Breast epithelium (tissue), 4 donors: ENCODE measurements at regions not wholly inside any gene's neighbourhood (a gene's known extent, or its start where the extent isn't known, plus 50 kb on each side); places are given as distances from the start of the nearest gene placed in this dataset.

Experiments used
- DNase-seq, 2 donors: peaks; one replicate each; pipeline ENCODE4 v3.0.0-alpha.2; 2019; ENCODE audit warnings: low spot score in 2 of 2
- H3K27ac ChIP-seq, 2 donors: fragments of 200-600 bp; sonication (generic) in 1 of 2; one replicate each; pipeline ENCODE4 v1.5.1; 2016 to 2019; ENCODE audit warnings: mild to moderate bottlenecking in 1 of 2
- H3K27me3 ChIP-seq, 2 donors: fragments of 200-600 bp; sonication (generic) in 1 of 2; one replicate each; pipeline versions ENCODE4 v1.5.1 to v1.6.0; 2017 to 2019; ENCODE audit warnings: control low read depth in 1 of 2, mild to moderate bottlenecking in 1 of 2
- H3K36me3 ChIP-seq: fragments of 200-600 bp; one replicate; pipeline ENCODE4 v1.5.1; 2019
- H3K4me1 ChIP-seq, 2 donors: fragments of 200-600 bp; sonication (generic); one replicate each; pipeline ENCODE4 v1.5.1; 2016 to 2019; ENCODE audit warnings: control low read depth in 1 of 2
- H3K4me3 ChIP-seq, 3 donors: fragments of 200-600 bp; sonication (generic); 1 replicate in 2 of 3; 2 replicates in 1 of 3; pipeline ENCODE4 v1.5.1; 2016 to 2019; ENCODE audit warnings: mild to moderate bottlenecking in 3 of 3, moderate library complexity in 2 of 3
- H3K9me3 ChIP-seq, 2 donors: fragments of 200-600 bp; sonication (generic) in 1 of 2; one replicate each; pipeline ENCODE4 v1.5.1; 2016 to 2019; ENCODE audit warnings: control low read depth in 1 of 2
- POLR2A ChIP-seq: fragments of 450-650 bp; IDR thresholded peaks from one replicate; pipeline ENCODE4 v1.6.1; 2016; ENCODE audit warnings: antibody characterized with exemption, mild to moderate bottlenecking, moderate library complexity
- POLR2AphosphoS5 ChIP-seq, 3 donors: sonication (generic); formaldehyde crosslinking; IDR thresholded peaks; one replicate each; pipeline ENCODE4 v1.6.1; 2017; ENCODE audit warnings: antibody characterized with exemption in 3 of 3
- intact Hi-C: fragments of 100-400 bp; cut with DNase I; formaldehyde crosslinking; loops from one replicate; pipeline ENCODE4 v1.15.1; 2023; ENCODE audit warnings: low total_unique reads
- TF ChIP-seq, protein P1 (sequence below), 3 donors: fragments of 450-650 bp; IDR thresholded peaks; one replicate each; pipeline ENCODE4 v1.5.1; 2016 to 2017; ENCODE audit warnings: antibody characterized with exemption in 3 of 3, mild to moderate bottlenecking in 3 of 3, moderate library complexity in 3 of 3

DNA sequence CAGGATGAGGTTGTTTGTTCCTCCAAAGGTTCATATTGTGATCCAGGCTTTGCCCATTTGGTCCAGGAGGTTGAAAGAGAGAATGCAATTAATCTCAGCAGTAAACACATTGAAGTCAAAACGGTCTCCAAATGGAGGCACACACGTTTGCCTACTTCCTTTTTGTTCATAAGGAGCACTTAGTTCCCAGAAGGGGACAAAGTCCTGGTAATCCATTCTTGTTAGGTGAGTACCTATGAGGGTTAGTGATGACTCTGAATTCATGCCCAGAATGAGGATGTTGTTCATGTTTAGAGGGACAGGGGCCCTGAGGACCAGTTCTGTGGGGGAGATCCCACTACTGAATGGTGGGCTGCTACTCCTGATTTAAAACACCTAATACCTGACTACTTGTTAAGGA lies 177.7 kb downstream of the ALDH1A2 start:
- intact Hi-C loops = no loop called here

DNA sequence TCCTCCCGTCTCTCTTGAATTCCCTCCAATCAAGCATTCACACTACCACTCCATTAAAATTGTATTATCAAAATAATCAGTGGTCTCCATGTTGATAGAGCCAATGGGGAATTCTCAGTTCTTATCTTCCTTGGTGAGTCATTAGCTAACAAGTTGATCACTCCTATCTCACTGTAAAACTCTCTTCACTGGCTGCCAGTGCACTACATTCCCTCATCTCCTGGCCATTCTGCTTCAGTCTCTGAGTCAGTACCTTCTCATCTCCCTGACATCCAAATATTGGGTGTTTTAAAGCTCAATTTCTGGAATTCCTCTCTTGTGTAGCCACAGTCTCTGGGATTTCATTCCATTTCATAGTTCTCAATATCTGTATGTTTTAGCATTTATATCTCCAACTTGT lies 175.2 kb downstream of the ALDH1A2 start:
- Histone ChIP-seq H3K36me3 (no peaks in the 10 kb centered on the region), H3K4me1 (no peaks in the 10 kb centered on the region), H3K27me3 (no peaks in the 10 kb centered on the region), H3K9me3 (peaks cover 0 to 4% of the 10 kb centered on the region in 2 donors), H3K27ac (no peak overlapping the region), H3K4me3 (no peak overlapping the region)
- TF ChIP-seq POLR2A (no peak), POLR2AphosphoS5 (IDR thresholded peaks at IDR 0.05) (no peak)
- TF ChIP-seq, protein P1, sequence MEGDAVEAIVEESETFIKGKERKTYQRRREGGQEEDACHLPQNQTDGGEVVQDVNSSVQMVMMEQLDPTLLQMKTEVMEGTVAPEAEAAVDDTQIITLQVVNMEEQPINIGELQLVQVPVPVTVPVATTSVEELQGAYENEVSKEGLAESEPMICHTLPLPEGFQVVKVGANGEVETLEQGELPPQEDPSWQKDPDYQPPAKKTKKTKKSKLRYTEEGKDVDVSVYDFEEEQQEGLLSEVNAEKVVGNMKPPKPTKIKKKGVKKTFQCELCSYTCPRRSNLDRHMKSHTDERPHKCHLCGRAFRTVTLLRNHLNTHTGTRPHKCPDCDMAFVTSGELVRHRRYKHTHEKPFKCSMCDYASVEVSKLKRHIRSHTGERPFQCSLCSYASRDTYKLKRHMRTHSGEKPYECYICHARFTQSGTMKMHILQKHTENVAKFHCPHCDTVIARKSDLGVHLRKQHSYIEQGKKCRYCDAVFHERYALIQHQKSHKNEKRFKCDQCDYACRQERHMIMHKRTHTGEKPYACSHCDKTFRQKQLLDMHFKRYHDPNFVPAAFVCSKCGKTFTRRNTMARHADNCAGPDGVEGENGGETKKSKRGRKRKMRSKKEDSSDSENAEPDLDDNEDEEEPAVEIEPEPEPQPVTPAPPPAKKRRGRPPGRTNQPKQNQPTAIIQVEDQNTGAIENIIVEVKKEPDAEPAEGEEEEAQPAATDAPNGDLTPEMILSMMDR (IDR thresholded peaks at IDR 0.05) = no peak
- no peak for DNase-seq
- intact Hi-C loops = no loop called here

More for the DNA sequence above, 177.7 kb downstream of the ALDH1A2 start:
- no peak overlapping the region for H3K27ac ChIP-seq
- H3K9me3 ChIP-seq = peaks cover 0 to 4% of the 10 kb centered on the region in 2 donors
- no peak for DNase-seq
- H3K4me3 ChIP-seq = no peak overlapping the region
- H3K4me1 ChIP-seq = no peaks in the 10 kb centered on the region
- H3K36me3 ChIP-seq = no peaks in the 10 kb centered on the region
- TF ChIP-seq, protein P1 (IDR thresholded peaks at IDR 0.05) = no peak
- no peak for TF ChIP-seq POLR2A
- TF ChIP-seq POLR2AphosphoS5 (IDR thresholded peaks at IDR 0.05) = no peak
- H3K27me3 ChIP-seq = no peaks in the 10 kb centered on the region

DNA sequence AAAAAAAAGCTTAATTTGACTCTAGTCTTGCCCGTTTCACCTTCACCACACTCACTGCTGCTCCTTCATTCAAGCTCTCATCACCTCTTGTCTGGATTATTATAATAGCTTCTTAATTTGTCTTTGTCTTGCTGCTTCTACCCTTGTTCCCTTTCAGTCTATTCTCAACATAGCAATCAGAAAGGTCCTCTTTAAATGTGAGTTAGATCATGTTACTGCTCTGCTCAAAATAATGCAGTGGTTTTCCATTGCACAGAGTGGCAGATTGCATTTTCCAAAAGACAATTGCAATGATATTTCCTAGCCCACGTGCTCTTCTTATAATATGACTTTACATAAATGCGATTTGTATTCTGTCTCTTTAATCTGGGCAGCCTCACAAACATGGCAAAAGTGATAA lies 174.6 kb downstream of the ALDH1A2 start:
- Histone ChIP-seq H3K4me3 (no peak overlapping the region), H3K27ac (no peak overlapping the region), H3K27me3 (no peaks in the 10 kb centered on the region), H3K36me3 (no peaks in the 10 kb centered on the region), H3K4me1 (no peaks in the 10 kb centered on the region), H3K9me3 (peaks cover 0 to 4% of the 10 kb centered on the region in 2 donors)
- TF ChIP-seq, protein P1 (IDR thresholded peaks at IDR 0.05) = no peak
- TF ChIP-seq POLR2A = no peak
- TF ChIP-seq POLR2AphosphoS5 (IDR thresholded peaks at IDR 0.05) = no peak
- no peak for DNase-seq
- intact Hi-C loops = no loop called here

DNA sequence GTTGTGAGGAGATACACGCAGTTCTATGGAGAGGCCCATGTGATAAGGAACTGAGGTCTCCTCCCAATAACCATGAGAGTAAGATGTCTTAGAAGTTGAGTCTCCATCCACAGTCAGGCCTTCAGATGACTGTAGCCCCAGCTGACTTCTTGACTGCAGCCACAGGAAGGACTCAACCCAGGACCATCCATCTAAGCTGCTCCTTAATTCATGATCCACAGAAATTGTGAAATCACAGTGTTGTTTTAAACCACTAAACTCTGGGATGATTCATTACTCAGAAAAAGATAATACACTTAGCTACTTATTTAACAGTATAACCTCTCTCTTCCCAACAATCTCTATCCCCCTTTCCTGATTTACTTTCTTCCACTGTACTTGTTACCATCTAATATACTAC lies 173.3 kb downstream of the ALDH1A2 start:
- no peak overlapping the region for H3K4me3 ChIP-seq
- H3K36me3 ChIP-seq = no peaks in the 10 kb centered on the region
- peaks cover 0 to 4% of the 10 kb centered on the region in 2 donors for H3K9me3 ChIP-seq
- H3K4me1 ChIP-seq = no peaks in the 10 kb centered on the region
- TF ChIP-seq, protein P1 (IDR thresholded peaks at IDR 0.05) = no peak
- TF ChIP-seq POLR2AphosphoS5 (IDR thresholded peaks at IDR 0.05) = no peak
- no peak for TF ChIP-seq POLR2A
- intact Hi-C loops = no loop called here
- H3K27ac ChIP-seq = no peak overlapping the region
- no peaks in the 10 kb centered on the region for H3K27me3 ChIP-seq
- no peak for DNase-seq

DNA sequence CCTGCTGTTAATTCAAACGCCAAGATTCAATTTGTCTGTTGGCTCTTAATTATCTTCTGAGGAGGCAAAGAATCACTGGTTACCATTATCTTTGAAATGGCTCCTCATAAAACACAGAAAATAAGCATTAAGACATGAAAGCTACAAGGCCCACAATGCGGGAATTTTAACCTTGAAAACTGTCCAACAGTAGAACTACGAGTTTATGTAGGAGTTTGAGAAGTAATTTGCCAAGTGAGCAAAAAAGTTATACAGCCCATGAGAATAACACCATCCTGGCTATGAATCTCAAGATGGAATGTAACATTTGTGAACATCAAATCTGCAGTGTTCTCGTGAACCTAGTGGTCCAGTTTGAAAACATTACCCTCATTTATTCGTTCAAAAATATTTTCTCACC lies 172.5 kb downstream of the ALDH1A2 start:
- Histone ChIP-seq H3K27ac (no peak overlapping the region), H3K36me3 (no peaks in the 10 kb centered on the region), H3K4me3 (no peak overlapping the region), H3K9me3 (peaks cover 0 to 4% of the 10 kb centered on the region in 2 donors), H3K4me1 (no peaks in the 10 kb centered on the region), H3K27me3 (no peaks in the 10 kb centered on the region)
- DNase-seq = no peak
- no peak for TF ChIP-seq POLR2A
- intact Hi-C loops = no loop called here

DNA sequence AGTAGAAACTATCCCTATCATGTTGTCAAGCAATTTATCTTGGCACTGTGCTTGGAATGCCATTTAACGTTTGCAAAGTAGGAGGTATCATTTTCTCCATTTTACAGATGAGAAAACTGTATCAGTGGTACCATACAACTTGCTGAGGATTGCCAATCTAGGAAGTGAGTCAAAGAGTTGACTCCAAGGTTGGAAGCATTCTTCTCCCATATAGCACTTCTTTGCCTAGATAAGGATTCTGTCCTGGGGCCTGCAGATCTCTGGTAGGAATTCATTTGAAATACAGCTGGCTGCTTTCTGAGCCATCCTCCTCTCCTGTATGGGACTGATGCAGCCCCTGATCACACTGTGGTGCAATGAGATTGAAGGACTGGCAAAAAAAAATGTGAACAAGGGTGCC lies 170.2 kb downstream of the ALDH1A2 start:
- no peak for DNase-seq
- Histone ChIP-seq H3K4me1 (no peaks in the 10 kb centered on the region), H3K27me3 (no peaks in the 10 kb centered on the region), H3K27ac (no peak overlapping the region), H3K36me3 (no peaks in the 10 kb centered on the region), H3K9me3 (peaks cover 0 to 4% of the 10 kb centered on the region in 2 donors), H3K4me3 (no peak overlapping the region)
- TF ChIP-seq POLR2AphosphoS5 (IDR thresholded peaks at IDR 0.05) (no peak), POLR2A (no peak)
- TF ChIP-seq, protein P1 (IDR thresholded peaks at IDR 0.05) = no peak
- intact Hi-C loops = no loop called here
